SK-N-SH treated with all-trans-retinoic acid at 6 μM for 48 hours (cell line): ENCODE measurements at regions not wholly inside any gene's neighbourhood (a gene's known extent, or its start where the extent isn't known, plus 50 kb on each side); places are given as distances from the start of the nearest gene placed in this dataset.
"Not testable (repeated sequence)": the region's sequence is repeated elsewhere in the genome, so short reads cannot be mapped to it uniquely, and the experiment has no call there.

Source experiments
- ATAC-seq: fragments of 200-7000 bp; cut with Tn5 transposase; 3 replicates; pipeline ENCODE4 v1.9.1; 2020; ENCODE audit warnings: mild to moderate bottlenecking, moderate library complexity
- BACH2 ChIP-seq: fragments of 250-450 bp; sonication (Bioruptor Pico); IDR thresholded peaks from 2 replicates; pipeline ENCODE4 v1.9.0; 2021; ENCODE audit warnings: mild to moderate bottlenecking, borderline replicate concordance
- CSDC2 ChIP-seq: fragments of 250-450 bp; sonication (Bioruptor Pico); IDR thresholded peaks from 2 replicates; pipeline ENCODE4 v1.5.0; 2020; ENCODE audit warnings: mild to moderate bottlenecking, moderate library complexity
- CSRNP3 ChIP-seq: fragments of 250-450 bp; sonication (Bioruptor Pico); IDR thresholded peaks from 2 replicates; pipeline ENCODE4 v1.5.1; 2021; ENCODE audit warnings: mild to moderate bottlenecking, moderate library complexity
- ESRRG ChIP-seq: fragments of 250-450 bp; sonication (Bioruptor Pico); IDR thresholded peaks from 2 replicates; pipeline ENCODE4 v1.6.1; 2021; ENCODE audit warnings: mild to moderate bottlenecking
- GLIS3 ChIP-seq: fragments of 250-450 bp; sonication (Bioruptor Pico); IDR thresholded peaks from 2 replicates; pipeline ENCODE4 v1.5.0; 2020; ENCODE audit warnings: mild to moderate bottlenecking, moderate library complexity
- OSR1 ChIP-seq: fragments of 250-450 bp; sonication (Bioruptor Pico); IDR thresholded peaks from 2 replicates; pipeline ENCODE4 v1.8.0; 2022; ENCODE audit warnings: moderate library complexity, mild to moderate bottlenecking, inconsistent platforms
- PATZ1 ChIP-seq: fragments of 250-450 bp; sonication (Bioruptor Pico); IDR thresholded peaks from 2 replicates; pipeline ENCODE4 v1.8.0; 2020; ENCODE audit warnings: mild to moderate bottlenecking, moderate library complexity, borderline replicate concordance
- POU6F1 ChIP-seq: fragments of 250-450 bp; sonication (Bioruptor Pico); IDR thresholded peaks from 2 replicates; pipeline ENCODE4 v1.8.0; 2021; ENCODE audit warnings: low read depth, mild to moderate bottlenecking, moderate library complexity, borderline replicate concordance
- PPARA ChIP-seq: fragments of 250-450 bp; sonication (Bioruptor Pico); IDR thresholded peaks from 2 replicates; pipeline ENCODE4 v1.5.0; 2020; ENCODE audit warnings: mild to moderate bottlenecking, borderline replicate concordance
- RARB ChIP-seq: fragments of 250-450 bp; sonication (Bioruptor Pico); IDR thresholded peaks from 2 replicates; pipeline ENCODE4 v1.8.0; 2021; ENCODE audit warnings: mild to moderate bottlenecking, moderate library complexity
- TCF4 ChIP-seq: fragments of 250-450 bp; sonication (Bioruptor Pico); IDR thresholded peaks from 2 replicates; pipeline ENCODE4 v1.8.0; 2021; ENCODE audit warnings: mild to moderate bottlenecking, moderate library complexity, borderline replicate concordance
- TSHZ2 ChIP-seq: fragments of 250-450 bp; sonication (Bioruptor Pico); IDR thresholded peaks from 2 replicates; pipeline ENCODE4 v1.5.0; 2020; ENCODE audit warnings: mild to moderate bottlenecking, moderate library complexity
- ZC3H10 ChIP-seq: fragments of 250-450 bp; sonication (Bioruptor Pico); IDR thresholded peaks from 2 replicates; pipeline ENCODE4 v1.5.1; 2021; ENCODE audit warnings: mild to moderate bottlenecking, moderate library complexity
- ZFP3 ChIP-seq: fragments of 250-450 bp; sonication (Bioruptor Pico); IDR thresholded peaks from 2 replicates; pipeline ENCODE4 v1.5.0; 2020; ENCODE audit warnings: mild to moderate bottlenecking, moderate library complexity
- ZFP30 ChIP-seq: fragments of 450-650 bp; formaldehyde crosslinking; IDR thresholded peaks from 2 replicates; pipeline ENCODE4 v1.5.0; 2022; ENCODE audit warnings: mild to moderate bottlenecking, moderate library complexity
- ZNF565 ChIP-seq: fragments of 450-650 bp; formaldehyde crosslinking; conservative IDR thresholded peaks from 2 replicates; pipeline ENCODE4 v1.5.0; 2020; ENCODE audit warnings: low read depth, mild to moderate bottlenecking, moderate library complexity
- ZNF70 ChIP-seq: fragments of 450-650 bp; formaldehyde crosslinking; IDR thresholded peaks from 2 replicates; pipeline ENCODE4 v1.5.0; 2020; ENCODE audit warnings: mild to moderate bottlenecking, moderate library complexity
- ZNF8 ChIP-seq: fragments of 450-650 bp; formaldehyde crosslinking; IDR thresholded peaks from 2 replicates; pipeline ENCODE4 v1.5.0; 2020; ENCODE audit warnings: mild to moderate bottlenecking, moderate library complexity

- TF ChIP-seq POU6F1 (CRISPR knock-in tag): no peak
- TF ChIP-seq ZNF565 (CRISPR knock-in tag): no peak
These were observed 1082.3 kb upstream of the GJE1 start (continued) for GRCh38 chr6:141050471-141050870.

- ATAC-seq: no peak
- TF ChIP-seq ZNF565 (CRISPR knock-in tag) (no peak), BACH2 (CRISPR knock-in tag) (no peak)
These were observed 1084.3 kb upstream of the GJE1 start for GRCh38 chr6:141048451-141048850.

GRCh38 chr6:141046496-141046895 lies 1086.2 kb upstream of the GJE1 start:
- ATAC-seq: not testable (repeated sequence)

- ATAC-seq: no peak
- TF ChIP-seq ESRRG (CRISPR knock-in tag) (no peak), TCF4 (CRISPR knock-in tag) (no peak), ZNF565 (CRISPR knock-in tag) (no peak), PPARA (CRISPR knock-in tag) (no peak), CSDC2 (no peak), GLIS3 (CRISPR knock-in tag) (no peak), ZFP3 (CRISPR knock-in tag) (no peak), ZNF70 (no peak), ZC3H10 (CRISPR knock-in tag) (no peak), TSHZ2 (CRISPR knock-in tag) (no peak), OSR1 (CRISPR knock-in tag) (no peak)
- TF ChIP-seq, all 23 proteins: peak for 0
These were observed 1091.1 kb upstream of the GJE1 start for GRCh38 chr6:141041596-141042087.

- peak; percentile 70 for ATAC-seq
These were observed 1097.2 kb upstream of the GJE1 start for GRCh38 chr6:141035312-141036200.

GRCh38 chr6:141033101-141033500 lies 1099.6 kb upstream of the GJE1 start:
- no peak for TF ChIP-seq TSHZ2 (CRISPR knock-in tag)
- no peak for TF ChIP-seq PPARA (CRISPR knock-in tag)
- TF ChIP-seq ZFP30: no peak
- no peak for TF ChIP-seq ZNF70
- no peak for TF ChIP-seq ZNF8
- no peak for TF ChIP-seq PATZ1
- TF ChIP-seq CSRNP3 (CRISPR knock-in tag): no peak
- no peak for TF ChIP-seq ESRRG (CRISPR knock-in tag)
- no peak for TF ChIP-seq ZC3H10 (CRISPR knock-in tag)
- no peak for TF ChIP-seq GLIS3 (CRISPR knock-in tag)
- TF ChIP-seq RARB (CRISPR knock-in tag): no peak
- ATAC-seq: no peak

More at GRCh38 chr6:141035312-141036200, 1097.2 kb upstream of the GJE1 start:
- TF ChIP-seq PPARA (CRISPR knock-in tag): no peak
